Mesendoderm (in vitro differentiated cells): ENCODE measurements at regions not wholly inside any gene's neighbourhood (a gene's known extent, or its start where the extent isn't known, plus 50 kb on each side); places are given as distances from the start of the nearest gene placed in this dataset.

Experiments
- DNase-seq: peaks from one replicate; pipeline ENCODE4 v3.0.0; 2013
- H2AK5ac ChIP-seq: 2 replicates; pipeline ENCODE4 v1.6.1; 2013; ENCODE audit warnings: low read length, inconsistent platforms
- H2BK120ac ChIP-seq: 2 replicates; pipeline ENCODE4 v1.6.1; 2013; ENCODE audit warnings: low read depth, mild to moderate bottlenecking, low read length, moderate library complexity, mixed read lengths
- H2BK15ac ChIP-seq: replicated peaks from 2 replicates; pipeline ENCODE4 v1.6.1; 2013; ENCODE audit warnings: low read depth, mild to moderate bottlenecking, moderate library complexity
- H2BK5ac ChIP-seq: 2 replicates; pipeline ENCODE4 v1.6.1; 2013; ENCODE audit warnings: low read length, inconsistent platforms
- H3K18ac ChIP-seq: 2 replicates; pipeline ENCODE4 v1.6.1; 2013; ENCODE audit warnings: mild to moderate bottlenecking, low read length, mixed read lengths
- H3K23ac ChIP-seq: one replicate; pipeline ENCODE4 v1.6.1; 2013; ENCODE audit warnings: low read length
- H3K27ac ChIP-seq: 2 replicates; pipeline ENCODE4 v1.5.1; 2013; ENCODE audit warnings: low read depth, mild to moderate bottlenecking, inconsistent platforms, low read length, moderate library complexity
- H3K27me3 ChIP-seq: 2 replicates; pipeline ENCODE4 v1.6.1; 2013; ENCODE audit warnings: low read length, control low read depth, mild to moderate bottlenecking, inconsistent platforms; ENCODE audit not compliant: insufficient read depth, poor library complexity
- H3K36me3 ChIP-seq: 2 replicates; pipeline ENCODE4 v1.6.1; 2013; ENCODE audit warnings: low read length, inconsistent platforms; ENCODE audit not compliant: control insufficient read depth, insufficient read depth
- H3K4ac ChIP-seq: one replicate; pipeline ENCODE4 v1.6.1; 2013; ENCODE audit warnings: low read depth, mild to moderate bottlenecking, low read length, moderate library complexity
- H3K4me1 ChIP-seq: 2 replicates; pipeline ENCODE4 v1.6.1; 2013; ENCODE audit warnings: low read depth, low read length, inconsistent platforms; ENCODE audit not compliant: control insufficient read depth
- H3K4me2 ChIP-seq: 2 replicates; pipeline ENCODE4 v1.6.1; 2013; ENCODE audit warnings: low read length
- H3K4me3 ChIP-seq: 2 replicates; pipeline ENCODE4 v1.5.1; 2013; ENCODE audit warnings: mild to moderate bottlenecking, low read length
- H3K56ac ChIP-seq: one replicate; pipeline ENCODE4 v1.6.1; 2013; ENCODE audit warnings: low read length
- H3K79me1 ChIP-seq: 2 replicates; pipeline ENCODE4 v1.6.1; 2013; ENCODE audit warnings: low read length, inconsistent platforms
- H3K79me2 ChIP-seq: 2 replicates; pipeline ENCODE4 v1.6.1; 2013; ENCODE audit warnings: mild to moderate bottlenecking, low read length; ENCODE audit not compliant: control insufficient read depth, insufficient read depth
- H3K9ac ChIP-seq: 2 replicates; pipeline ENCODE4 v1.6.1; 2013; ENCODE audit warnings: low read length, inconsistent platforms
- H4K5ac ChIP-seq: one replicate; pipeline ENCODE4 v1.6.1; 2013; ENCODE audit warnings: low read length
- H4K8ac ChIP-seq: one replicate; pipeline ENCODE4 v1.6.1; 2013; ENCODE audit warnings: low read depth, mild to moderate bottlenecking, control low read depth, low read length, moderate library complexity
- WGBS: extraction: QIAGEN DNeasy Blood & Tissue Kit; methylation state at CpG from one replicate; pipeline ENCODE4 v1.1.7; 2013; ENCODE audit warnings: low lambda C conversion rate, missing lambda C conversion rate; ENCODE audit not compliant: insufficient coverage; ENCODE audit errors: extremely low coverage; 5-methylcytosine and 5-hydroxymethylcytosine counted together

- Histone ChIP-seq H3K79me1 (no peaks in the 10 kb centered on the region), H2BK5ac (no peak overlapping the region), H3K18ac (no peak overlapping the region), H4K5ac (no peak overlapping the region), H3K4ac (no peak overlapping the region), H2BK15ac (no peak overlapping the region), H3K56ac (no peak overlapping the region), H4K8ac (no peak overlapping the region), H3K4me3 (no peak overlapping the region), H3K36me3 (no peaks in the 10 kb centered on the region), H3K27ac (no peak overlapping the region), H3K4me2 (no peak overlapping the region), H3K79me2 (no peaks in the 10 kb centered on the region), H3K23ac (no peak overlapping the region), H2AK5ac (no peak overlapping the region), H3K4me1 (no peaks in the 10 kb centered on the region), H2BK120ac (no peak overlapping the region), H3K9ac (no peak overlapping the region), H3K27me3 (no peaks in the 10 kb centered on the region)
- no peak for DNase-seq
- no CpG with 5 or more reads among the region's 3 CpGs for WGBS
Observed at GRCh38 chr5:98104454-98105188, 668.8 kb upstream of the RGMB start.

GRCh38 chr5:98105681-98106080 lies 667.8 kb upstream of the RGMB start:
- H3K79me1 ChIP-seq = no peaks in the 10 kb centered on the region
- no peak overlapping the region for H3K4me3 ChIP-seq
- no peak for DNase-seq
- H3K27me3 ChIP-seq = no peaks in the 10 kb centered on the region
- no peaks in the 10 kb centered on the region for H3K79me2 ChIP-seq
- H3K23ac ChIP-seq = no peak overlapping the region
- no peak overlapping the region for H3K27ac ChIP-seq
- no peaks in the 10 kb centered on the region for H3K4me1 ChIP-seq
- H2BK120ac ChIP-seq = no peak overlapping the region
- H3K36me3 ChIP-seq = no peaks in the 10 kb centered on the region
- no peak overlapping the region for H3K9ac ChIP-seq
- no peak overlapping the region for H3K18ac ChIP-seq
- H4K8ac ChIP-seq = no peak overlapping the region
- H2BK15ac ChIP-seq = no peak overlapping the region
- no peak overlapping the region for H2AK5ac ChIP-seq
- WGBS = no CpG with 5 or more reads among the region's 6 CpGs
- H4K5ac ChIP-seq = no peak overlapping the region
- no peak overlapping the region for H3K4me2 ChIP-seq
- no peak overlapping the region for H2BK5ac ChIP-seq
- no peak overlapping the region for H3K4ac ChIP-seq
- H3K56ac ChIP-seq = no peak overlapping the region

- H2BK120ac ChIP-seq = no peak overlapping the region
- H3K4me1 ChIP-seq = no peaks in the 10 kb centered on the region
- no peak overlapping the region for H4K5ac ChIP-seq
- no peak overlapping the region for H2BK5ac ChIP-seq
- H3K4me2 ChIP-seq = no peak overlapping the region
- DNase-seq = no peak
- H3K56ac ChIP-seq = no peak overlapping the region
- no peaks in the 10 kb centered on the region for H3K79me2 ChIP-seq
- no peak overlapping the region for H3K18ac ChIP-seq
- H3K79me1 ChIP-seq = no peaks in the 10 kb centered on the region
- H3K4ac ChIP-seq = no peak overlapping the region
- H3K9ac ChIP-seq = no peak overlapping the region
- no peaks in the 10 kb centered on the region for H3K27me3 ChIP-seq
- H4K8ac ChIP-seq = no peak overlapping the region
- H3K4me3 ChIP-seq = no peak overlapping the region
- WGBS = no CpG with 5 or more reads among the region's 4 CpGs
- H3K27ac ChIP-seq = no peak overlapping the region
- no peak overlapping the region for H2BK15ac ChIP-seq
- H3K36me3 ChIP-seq = no peaks in the 10 kb centered on the region
- no peak overlapping the region for H2AK5ac ChIP-seq
- H3K23ac ChIP-seq = no peak overlapping the region
Observed at GRCh38 chr5:98106116-98107031, 667.1 kb upstream of the RGMB start.

- no CpG with 5 or more reads among the region's 1 CpG for WGBS
Observed at GRCh38 chr5:98108497-98108896, 665.0 kb upstream of the RGMB start.

GRCh38 chr5:98109561-98110006 lies 663.9 kb upstream of the RGMB start:
- Histone ChIP-seq H3K79me1 (no peaks in the 10 kb centered on the region), H2BK120ac (no peak overlapping the region), H2BK5ac (no peak overlapping the region), H2BK15ac (no peak overlapping the region), H4K5ac (no peak overlapping the region), H2AK5ac (no peak overlapping the region), H3K4me1 (no peaks in the 10 kb centered on the region), H3K27ac (no peak overlapping the region), H3K9ac (no peak overlapping the region), H3K4me3 (no peak overlapping the region), H3K4ac (no peak overlapping the region), H3K79me2 (no peaks in the 10 kb centered on the region), H3K56ac (no peak overlapping the region), H3K36me3 (no peaks in the 10 kb centered on the region), H4K8ac (no peak overlapping the region), H3K27me3 (no peaks in the 10 kb centered on the region), H3K23ac (no peak overlapping the region), H3K18ac (no peak overlapping the region), H3K4me2 (no peak overlapping the region)
- no CpG with 5 or more reads among the region's 2 CpGs for WGBS
- DNase-seq = no peak

More at GRCh38 chr5:98108497-98108896, 665.0 kb upstream of the RGMB start:
- no peaks in the 10 kb centered on the region for H3K4me1 ChIP-seq
- no peak overlapping the region for H3K4me2 ChIP-seq
- H3K27me3 ChIP-seq = no peaks in the 10 kb centered on the region
- H3K4me3 ChIP-seq = no peak overlapping the region
- no peak overlapping the region for H2BK120ac ChIP-seq
- no peak overlapping the region for H2AK5ac ChIP-seq
- no peaks in the 10 kb centered on the region for H3K36me3 ChIP-seq
- no peak overlapping the region for H3K56ac ChIP-seq
- H3K18ac ChIP-seq = no peak overlapping the region
- no peaks in the 10 kb centered on the region for H3K79me1 ChIP-seq
- no peaks in the 10 kb centered on the region for H3K79me2 ChIP-seq
- no peak for DNase-seq
- no peak overlapping the region for H2BK15ac ChIP-seq
- H3K4ac ChIP-seq = no peak overlapping the region
- H3K9ac ChIP-seq = no peak overlapping the region
- no peak overlapping the region for H3K23ac ChIP-seq
- no peak overlapping the region for H3K27ac ChIP-seq
- no peak overlapping the region for H4K8ac ChIP-seq
- no peak overlapping the region for H2BK5ac ChIP-seq
- no peak overlapping the region for H4K5ac ChIP-seq
